ENCODE measurements at regions not wholly inside any gene's neighbourhood (a gene's known extent, or its start where the extent isn't known, plus 50 kb on each side); places are given as distances from the start of the nearest gene placed in this dataset.

- intact Hi-C loops (cut with DNase I, micrococcal nuclease): no loop called here
- no peak for DNase-seq
- H3K4me1 ChIP-seq (ENCODE audit: low read depth): no peaks in the 10 kb centered on the region
- H3K4me3 ChIP-seq: no peak overlapping the region
- no peaks in the 10 kb centered on the region for H3K36me3 ChIP-seq (ENCODE audit: low read depth)
- no peak for ATAC-seq
- H3K9me3 ChIP-seq: no peaks in the 10 kb centered on the region
- no peak for TF ChIP-seq CTCF (IDR thresholded peaks at IDR 0.05)
Observed at GRCh38 chr7:97480772-97481390, 251.0 kb upstream of the TAC1 start.

GRCh38 chr7:97495487-97495886 lies 236.4 kb upstream of the TAC1 start:
- DNase-seq: peak in 1 of 3 donors; percentile 35
- H3K36me3 ChIP-seq (ENCODE audit: low read depth): no peaks in the 10 kb centered on the region
- no peaks in the 10 kb centered on the region for H3K4me1 ChIP-seq (ENCODE audit: low read depth)
- no peak overlapping the region for H3K4me3 ChIP-seq
- intact Hi-C loops (cut with DNase I, micrococcal nuclease): no loop called here
- ATAC-seq: peak; percentile 94
- no peaks in the 10 kb centered on the region for H3K9me3 ChIP-seq
- no peak for TF ChIP-seq CTCF (IDR thresholded peaks at IDR 0.05)

GRCh38 chr7:97499204-97499603 lies 232.7 kb upstream of the TAC1 start:
- ATAC-seq (peak; percentile 66), DNase-seq (peak in 2 of 3 donors; percentile 27 to 59)
- Histone ChIP-seq H3K4me3 (no peak overlapping the region), H3K9me3 (no peaks in the 10 kb centered on the region), H3K4me1 (ENCODE audit: low read depth) (no peaks in the 10 kb centered on the region), H3K36me3 (ENCODE audit: low read depth) (no peaks in the 10 kb centered on the region)
- intact Hi-C loops (cut with DNase I, micrococcal nuclease): no loop called here
- TF ChIP-seq CTCF (IDR thresholded peaks at IDR 0.05): no peak

GRCh38 chr7:97503367-97504094 lies 228.4 kb upstream of the TAC1 start:
- intact Hi-C loops (cut with DNase I, micrococcal nuclease): no loop called here
- H3K36me3 ChIP-seq (ENCODE audit: low read depth): no peaks in the 10 kb centered on the region
- H3K9me3 ChIP-seq: no peaks in the 10 kb centered on the region
- no peak for ATAC-seq
- TF ChIP-seq CTCF (IDR thresholded peaks at IDR 0.05): no peak
- DNase-seq: no peak
- H3K4me1 ChIP-seq (ENCODE audit: low read depth): no peaks in the 10 kb centered on the region
- H3K4me3 ChIP-seq: no peak overlapping the region

- Histone ChIP-seq H3K9me3 (no peaks in the 10 kb centered on the region), H3K4me1 (ENCODE audit: low read depth) (no peaks in the 10 kb centered on the region), H3K36me3 (ENCODE audit: low read depth) (no peaks in the 10 kb centered on the region), H3K4me3 (no peak overlapping the region)
- intact Hi-C loops (cut with DNase I, micrococcal nuclease): no loop called here
- peak; percentile 32 for ATAC-seq
- no peak for DNase-seq
- no peak for TF ChIP-seq CTCF (IDR thresholded peaks at IDR 0.05)
Observed at GRCh38 chr7:97506728-97507127, 225.2 kb upstream of the TAC1 start.

Data from mucosa of descending colon (tissue), 3 donors.